ENCODE measurements at regions not wholly inside any gene's neighbourhood (a gene's known extent, or its start where the extent isn't known, plus 50 kb on each side); places are given as distances from the start of the nearest gene placed in this dataset.

GRCh38 chr3:81043009-81043408 is 718.4 kb downstream of the GBE1 start:
- TF ChIP-seq, protein P1, sequence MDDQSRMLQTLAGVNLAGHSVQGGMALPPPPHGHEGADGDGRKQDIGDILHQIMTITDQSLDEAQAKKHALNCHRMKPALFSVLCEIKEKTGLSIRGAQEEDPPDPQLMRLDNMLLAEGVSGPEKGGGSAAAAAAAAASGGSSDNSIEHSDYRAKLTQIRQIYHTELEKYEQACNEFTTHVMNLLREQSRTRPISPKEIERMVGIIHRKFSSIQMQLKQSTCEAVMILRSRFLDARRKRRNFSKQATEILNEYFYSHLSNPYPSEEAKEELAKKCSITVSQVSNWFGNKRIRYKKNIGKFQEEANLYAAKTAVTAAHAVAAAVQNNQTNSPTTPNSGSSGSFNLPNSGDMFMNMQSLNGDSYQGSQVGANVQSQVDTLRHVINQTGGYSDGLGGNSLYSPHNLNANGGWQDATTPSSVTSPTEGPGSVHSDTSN (IDR thresholded peaks at IDR 0.05): no peak
- TF ChIP-seq CTCF (IDR thresholded peaks at IDR 0.05): no peak
- no peak for TF ChIP-seq CHD4 (IDR thresholded peaks at IDR 0.05; ENCODE audit: borderline replicate concordance)
- TF ChIP-seq POLR2A (IDR thresholded peaks at IDR 0.05; ENCODE audit: low read length): no peak
- no peak for TF ChIP-seq BCL3 (IDR thresholded peaks at IDR 0.05)
- TF ChIP-seq HDAC2 (IDR thresholded peaks at IDR 0.05): no peak
- TF ChIP-seq, protein P2, sequence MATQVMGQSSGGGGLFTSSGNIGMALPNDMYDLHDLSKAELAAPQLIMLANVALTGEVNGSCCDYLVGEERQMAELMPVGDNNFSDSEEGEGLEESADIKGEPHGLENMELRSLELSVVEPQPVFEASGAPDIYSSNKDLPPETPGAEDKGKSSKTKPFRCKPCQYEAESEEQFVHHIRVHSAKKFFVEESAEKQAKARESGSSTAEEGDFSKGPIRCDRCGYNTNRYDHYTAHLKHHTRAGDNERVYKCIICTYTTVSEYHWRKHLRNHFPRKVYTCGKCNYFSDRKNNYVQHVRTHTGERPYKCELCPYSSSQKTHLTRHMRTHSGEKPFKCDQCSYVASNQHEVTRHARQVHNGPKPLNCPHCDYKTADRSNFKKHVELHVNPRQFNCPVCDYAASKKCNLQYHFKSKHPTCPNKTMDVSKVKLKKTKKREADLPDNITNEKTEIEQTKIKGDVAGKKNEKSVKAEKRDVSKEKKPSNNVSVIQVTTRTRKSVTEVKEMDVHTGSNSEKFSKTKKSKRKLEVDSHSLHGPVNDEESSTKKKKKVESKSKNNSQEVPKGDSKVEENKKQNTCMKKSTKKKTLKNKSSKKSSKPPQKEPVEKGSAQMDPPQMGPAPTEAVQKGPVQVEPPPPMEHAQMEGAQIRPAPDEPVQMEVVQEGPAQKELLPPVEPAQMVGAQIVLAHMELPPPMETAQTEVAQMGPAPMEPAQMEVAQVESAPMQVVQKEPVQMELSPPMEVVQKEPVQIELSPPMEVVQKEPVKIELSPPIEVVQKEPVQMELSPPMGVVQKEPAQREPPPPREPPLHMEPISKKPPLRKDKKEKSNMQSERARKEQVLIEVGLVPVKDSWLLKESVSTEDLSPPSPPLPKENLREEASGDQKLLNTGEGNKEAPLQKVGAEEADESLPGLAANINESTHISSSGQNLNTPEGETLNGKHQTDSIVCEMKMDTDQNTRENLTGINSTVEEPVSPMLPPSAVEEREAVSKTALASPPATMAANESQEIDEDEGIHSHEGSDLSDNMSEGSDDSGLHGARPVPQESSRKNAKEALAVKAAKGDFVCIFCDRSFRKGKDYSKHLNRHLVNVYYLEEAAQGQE (IDR thresholded peaks at IDR 0.05): no peak
- TF ChIP-seq CBX2 (IDR thresholded peaks at IDR 0.05; ENCODE audit: borderline replicate concordance, low read depth): no peak
- no peak for TF ChIP-seq ZNF302 (CRISPR knock-in tag; IDR thresholded peaks at IDR 0.05)

All from A549 (cell line).